Transverse colon (tissue), 3 donors: ENCODE measurements at regions not wholly inside any gene's neighbourhood (a gene's known extent, or its start where the extent isn't known, plus 50 kb on each side); places are given as distances from the start of the nearest gene placed in this dataset.

Experiments used
- CTCF ChIP-seq, 5 experiments: fragments of 200-600 bp in 3 of 5; fragments of 450-650 bp in 2 of 5; sonication (generic) in 3 of 5; IDR thresholded peaks; 1 replicate in 2 of 5; 2 replicates in 3 of 5; pipeline ENCODE4 v1.5.1; 2016 to 2017; ENCODE audit warnings: antibody characterized with exemption in 5 of 5, inconsistent platforms in 3 of 5, mild to moderate bottlenecking in 2 of 5, moderate library complexity in 1 of 5
- POLR2A ChIP-seq: fragments of 450-650 bp; IDR thresholded peaks from one replicate; pipeline ENCODE4 v1.6.1; 2016; ENCODE audit warnings: antibody characterized with exemption, mild to moderate bottlenecking, moderate library complexity

GRCh38 chr3:11913316-11913715 lies 66.6 kb upstream of the TAMM41 start:
- TF ChIP-seq POLR2A (no peak), CTCF (IDR thresholded peaks at IDR 0.05) (no peak)
